ENCODE measurements at regions not wholly inside any gene's neighbourhood (a gene's known extent, or its start where the extent isn't known, plus 50 kb on each side); places are given as distances from the start of the nearest gene placed in this dataset.

DNA sequence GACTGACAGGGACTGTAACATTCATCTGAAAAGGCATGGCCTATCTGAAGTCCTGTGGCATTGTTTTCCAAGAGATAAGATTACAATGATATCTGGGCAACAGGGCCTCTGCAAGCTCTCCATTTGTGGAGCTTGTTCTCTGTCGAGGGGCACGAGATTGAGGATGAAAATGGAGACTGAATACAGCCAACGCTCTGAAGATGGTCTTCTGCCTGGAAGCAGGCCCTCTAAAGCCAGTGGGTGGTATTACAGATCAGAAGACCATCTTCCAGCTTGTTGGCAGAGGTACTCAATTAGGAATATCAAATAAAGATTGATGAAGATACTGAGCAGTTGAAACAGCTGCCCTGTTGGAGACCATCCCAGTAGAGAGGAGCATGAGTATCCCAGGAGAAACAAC, 288.2 kb downstream of the CENPW start:
- no peak overlapping the region for H3K4me3 ChIP-seq (ENCODE audit: low read length)
- no peaks in the 10 kb centered on the region for H3K36me3 ChIP-seq (ENCODE audit: control insufficient read depth, insufficient read depth, low read length)
- H3K27ac ChIP-seq (ENCODE audit: low read length), result no peak overlapping the region
- H3K27me3 ChIP-seq (ENCODE audit: control insufficient read depth, insufficient read depth, low read length), result no peaks in the 10 kb centered on the region
- H3K9me3 ChIP-seq (replicated peaks; ENCODE audit: control insufficient read depth, low read depth, low read length), result no peaks in the 10 kb centered on the region
- WGBS (ENCODE audit: insufficient coverage), result 92% methylated on average over 3 of the region's 3 CpGs
- H3K4me1 ChIP-seq (ENCODE audit: control insufficient read depth, insufficient read depth, low read length), result no peaks in the 10 kb centered on the region
- no peak for DNase-seq

DNA sequence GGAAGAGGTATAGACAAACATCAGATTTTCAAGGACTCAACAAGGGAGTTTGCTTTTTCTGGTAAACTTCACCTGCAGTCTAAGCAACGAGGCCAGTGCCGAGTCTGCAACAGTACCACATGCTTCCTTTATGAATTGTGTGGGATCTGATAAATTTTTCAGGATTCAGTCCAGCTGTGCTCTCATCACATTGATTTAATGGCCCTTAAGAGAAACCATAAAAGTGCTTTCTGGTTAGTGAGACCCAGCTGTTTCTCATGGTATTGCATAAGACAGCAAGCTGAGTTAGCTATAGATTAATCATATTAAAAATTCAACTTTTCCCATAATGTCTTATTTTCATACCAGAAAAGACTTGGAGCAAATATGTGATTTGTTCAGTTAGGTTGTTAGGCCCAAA, 291.4 kb downstream of the CENPW start:
- Histone ChIP-seq H3K4me1 (ENCODE audit: control insufficient read depth, insufficient read depth, low read length) (no peaks in the 10 kb centered on the region), H3K27ac (ENCODE audit: low read length) (peak overlapping the region; percentile 76), H3K36me3 (ENCODE audit: control insufficient read depth, insufficient read depth, low read length) (no peaks in the 10 kb centered on the region), H3K27me3 (ENCODE audit: control insufficient read depth, insufficient read depth, low read length) (no peaks in the 10 kb centered on the region), H3K9me3 (replicated peaks; ENCODE audit: control insufficient read depth, low read depth, low read length) (no peaks in the 10 kb centered on the region), H3K4me3 (ENCODE audit: low read length) (no peak overlapping the region)
- peak; percentile 94 for DNase-seq
- no CpG with 5 or more reads among the region's 2 CpGs for WGBS (ENCODE audit: insufficient coverage)

DNA sequence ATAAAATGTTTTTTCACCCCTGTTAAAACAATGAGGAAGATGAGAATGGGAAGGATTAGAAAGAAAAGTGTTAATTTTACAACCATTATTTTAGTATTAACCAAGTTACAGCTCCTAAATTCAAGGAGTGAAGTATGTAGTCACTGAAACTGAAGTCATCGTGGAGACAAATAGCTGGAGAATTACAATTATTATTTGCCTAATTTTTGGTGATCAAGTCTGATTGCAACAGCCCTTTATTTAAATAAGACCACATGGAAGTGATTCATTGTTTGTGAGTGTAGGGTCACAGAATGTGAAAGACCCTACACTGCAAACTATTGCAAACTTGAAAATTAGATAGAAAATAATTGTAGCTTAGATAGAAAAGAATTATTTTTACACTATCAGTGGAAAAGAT, 292.4 kb downstream of the CENPW start:
- Histone ChIP-seq H3K9me3 (replicated peaks; ENCODE audit: control insufficient read depth, low read depth, low read length) (no peaks in the 10 kb centered on the region), H3K4me1 (ENCODE audit: control insufficient read depth, insufficient read depth, low read length) (no peaks in the 10 kb centered on the region), H3K27ac (ENCODE audit: low read length) (peak overlapping the region; percentile 76), H3K36me3 (ENCODE audit: control insufficient read depth, insufficient read depth, low read length) (no peaks in the 10 kb centered on the region), H3K27me3 (ENCODE audit: control insufficient read depth, insufficient read depth, low read length) (no peaks in the 10 kb centered on the region), H3K4me3 (ENCODE audit: low read length) (no peak overlapping the region)
- DNase-seq, result no peak
- WGBS (ENCODE audit: insufficient coverage), result no CpG with 5 or more reads among the region's 1 CpG

DNA sequence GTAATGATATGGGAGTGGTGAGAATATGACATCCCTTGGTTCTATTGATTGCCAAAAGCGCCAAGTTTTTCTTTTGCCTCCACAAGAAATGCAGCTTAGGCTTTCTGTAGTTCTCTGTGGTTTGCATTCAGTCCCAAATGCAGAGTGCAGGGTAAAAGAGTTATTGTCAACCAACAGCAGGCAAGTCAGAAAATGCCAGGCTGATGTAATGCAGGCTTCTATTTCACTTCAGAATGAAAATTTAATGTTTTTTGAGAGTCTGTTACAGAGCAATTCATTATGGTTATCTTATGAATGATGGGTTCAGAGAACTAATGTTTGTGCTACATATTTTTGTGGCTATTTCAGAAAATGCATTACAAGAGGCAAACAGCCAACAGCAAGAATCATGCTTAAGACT, 293.5 kb downstream of the CENPW start:
- no peak for DNase-seq
- no peak overlapping the region for H3K27ac ChIP-seq (ENCODE audit: low read length)
- H3K27me3 ChIP-seq (ENCODE audit: control insufficient read depth, insufficient read depth, low read length), result no peaks in the 10 kb centered on the region
- no peak overlapping the region for H3K4me3 ChIP-seq (ENCODE audit: low read length)
- no peaks in the 10 kb centered on the region for H3K36me3 ChIP-seq (ENCODE audit: control insufficient read depth, insufficient read depth, low read length)
- 89% methylated on average over 1 of the region's 1 CpG for WGBS (ENCODE audit: insufficient coverage)
- no peaks in the 10 kb centered on the region for H3K4me1 ChIP-seq (ENCODE audit: control insufficient read depth, insufficient read depth, low read length)
- H3K9me3 ChIP-seq (replicated peaks; ENCODE audit: control insufficient read depth, low read depth, low read length), result no peaks in the 10 kb centered on the region

DNA sequence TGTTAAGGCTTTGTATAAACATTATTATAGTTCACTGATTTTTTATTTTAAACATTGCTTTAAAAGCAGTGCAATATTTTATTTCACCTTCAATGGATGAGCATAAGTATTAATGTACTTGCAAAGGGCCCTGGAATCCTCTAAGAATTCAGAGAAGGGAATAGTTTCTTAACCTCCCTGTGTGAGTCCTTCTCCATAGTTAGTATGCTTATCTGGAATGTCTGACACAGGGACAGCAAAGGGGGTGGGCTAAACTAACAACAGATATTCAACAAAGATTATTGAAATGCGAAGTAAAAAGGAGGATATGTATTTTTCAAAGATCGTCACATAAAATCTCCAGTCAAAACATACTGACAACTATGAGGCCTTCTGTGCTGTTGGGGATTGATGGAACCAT, 300.4 kb downstream of the CENPW start:
- no peaks in the 10 kb centered on the region for H3K9me3 ChIP-seq (replicated peaks; ENCODE audit: control insufficient read depth, low read depth, low read length)
- H3K4me1 ChIP-seq (ENCODE audit: control insufficient read depth, insufficient read depth, low read length), result no peaks in the 10 kb centered on the region
- H3K36me3 ChIP-seq (ENCODE audit: control insufficient read depth, insufficient read depth, low read length), result no peaks in the 10 kb centered on the region
- H3K27me3 ChIP-seq (ENCODE audit: control insufficient read depth, insufficient read depth, low read length), result no peaks in the 10 kb centered on the region
- no peak overlapping the region for H3K27ac ChIP-seq (ENCODE audit: low read length)
- no CpG with 5 or more reads among the region's 2 CpGs for WGBS (ENCODE audit: insufficient coverage)
- no peak overlapping the region for H3K4me3 ChIP-seq (ENCODE audit: low read length)
- no peak for DNase-seq

DNA sequence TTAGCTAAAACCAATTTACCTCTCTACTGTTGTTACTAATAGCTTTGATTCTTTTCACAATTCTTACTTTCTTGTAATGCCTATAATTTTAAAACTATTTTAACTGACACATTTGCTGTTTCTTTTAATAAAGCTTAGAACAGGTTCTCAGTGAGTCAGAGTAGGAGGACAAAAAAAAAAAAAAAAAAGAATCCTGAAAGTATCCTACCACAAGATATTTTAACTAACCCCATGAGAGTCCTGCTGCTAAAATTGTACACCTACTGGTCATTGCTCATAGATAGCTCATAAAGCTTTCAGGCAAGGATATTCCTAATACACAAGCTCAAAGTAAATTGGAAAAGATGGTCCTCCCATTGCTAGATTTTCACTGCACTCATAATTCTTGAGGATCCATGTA, 301.0 kb downstream of the CENPW start:
- Histone ChIP-seq H3K27ac (ENCODE audit: low read length) (no peak overlapping the region), H3K4me1 (ENCODE audit: control insufficient read depth, insufficient read depth, low read length) (no peaks in the 10 kb centered on the region), H3K9me3 (replicated peaks; ENCODE audit: control insufficient read depth, low read depth, low read length) (no peaks in the 10 kb centered on the region), H3K36me3 (ENCODE audit: control insufficient read depth, insufficient read depth, low read length) (no peaks in the 10 kb centered on the region), H3K4me3 (ENCODE audit: low read length) (no peak overlapping the region), H3K27me3 (ENCODE audit: control insufficient read depth, insufficient read depth, low read length) (no peaks in the 10 kb centered on the region)
- no peak for DNase-seq

DNA sequence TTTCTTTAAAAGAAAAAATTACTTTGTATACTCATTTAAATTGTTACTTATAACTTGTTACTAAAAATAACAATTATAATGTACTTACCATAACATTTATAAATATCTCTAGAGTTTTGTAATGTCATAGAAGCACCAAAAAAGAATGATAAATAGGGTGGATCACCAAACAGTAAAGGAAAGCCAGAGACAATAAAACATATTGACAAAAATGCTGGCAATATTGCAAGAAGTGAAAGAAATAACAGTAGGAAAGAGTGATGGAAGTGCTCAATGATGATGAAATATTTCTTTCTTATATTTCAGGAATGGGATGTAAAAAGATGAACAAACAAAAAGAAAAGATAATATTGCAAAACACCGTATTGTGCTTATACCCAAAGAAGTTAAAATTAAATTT, 301.7 kb downstream of the CENPW start:
- H3K4me3 ChIP-seq (ENCODE audit: low read length), result no peak overlapping the region
- H3K27ac ChIP-seq (ENCODE audit: low read length), result no peak overlapping the region
- H3K27me3 ChIP-seq (ENCODE audit: control insufficient read depth, insufficient read depth, low read length), result no peaks in the 10 kb centered on the region
- no peaks in the 10 kb centered on the region for H3K9me3 ChIP-seq (replicated peaks; ENCODE audit: control insufficient read depth, low read depth, low read length)
- DNase-seq, result peak; percentile 65
- WGBS (ENCODE audit: insufficient coverage), result no CpG with 5 or more reads among the region's 1 CpG
- H3K4me1 ChIP-seq (ENCODE audit: control insufficient read depth, insufficient read depth, low read length), result no peaks in the 10 kb centered on the region
- no peaks in the 10 kb centered on the region for H3K36me3 ChIP-seq (ENCODE audit: control insufficient read depth, insufficient read depth, low read length)

DNA sequence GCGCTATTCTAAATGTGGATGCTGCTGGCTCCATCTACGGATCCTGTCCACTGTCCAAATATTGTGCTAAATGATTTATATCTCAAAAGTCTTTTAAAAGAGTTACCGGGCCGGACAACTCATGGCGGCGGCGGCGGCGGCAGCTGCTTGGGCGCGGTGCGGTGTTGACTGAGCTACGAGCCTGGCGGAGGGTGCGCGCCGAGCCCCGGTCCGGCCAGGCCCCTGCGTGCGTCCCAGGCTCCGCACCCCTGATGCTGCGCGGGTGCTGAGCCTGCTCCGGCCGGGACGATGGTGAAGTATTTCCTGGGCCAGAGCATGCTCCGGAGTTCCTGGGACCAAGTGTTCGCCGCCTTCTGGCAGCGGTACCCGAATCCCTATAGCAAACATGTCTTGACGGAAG, 303.4 kb downstream of the CENPW start:
- Histone ChIP-seq H3K27ac (ENCODE audit: low read length) (no peak overlapping the region), H3K4me3 (ENCODE audit: low read length) (no peak overlapping the region), H3K36me3 (ENCODE audit: control insufficient read depth, insufficient read depth, low read length) (no peaks in the 10 kb centered on the region), H3K27me3 (ENCODE audit: control insufficient read depth, insufficient read depth, low read length) (no peaks in the 10 kb centered on the region), H3K9me3 (replicated peaks; ENCODE audit: control insufficient read depth, low read depth, low read length) (no peaks in the 10 kb centered on the region), H3K4me1 (ENCODE audit: control insufficient read depth, insufficient read depth, low read length) (no peaks in the 10 kb centered on the region)
- WGBS (ENCODE audit: insufficient coverage), result 90% methylated on average over 25 of the region's 33 CpGs
- no peak for DNase-seq

DNA sequence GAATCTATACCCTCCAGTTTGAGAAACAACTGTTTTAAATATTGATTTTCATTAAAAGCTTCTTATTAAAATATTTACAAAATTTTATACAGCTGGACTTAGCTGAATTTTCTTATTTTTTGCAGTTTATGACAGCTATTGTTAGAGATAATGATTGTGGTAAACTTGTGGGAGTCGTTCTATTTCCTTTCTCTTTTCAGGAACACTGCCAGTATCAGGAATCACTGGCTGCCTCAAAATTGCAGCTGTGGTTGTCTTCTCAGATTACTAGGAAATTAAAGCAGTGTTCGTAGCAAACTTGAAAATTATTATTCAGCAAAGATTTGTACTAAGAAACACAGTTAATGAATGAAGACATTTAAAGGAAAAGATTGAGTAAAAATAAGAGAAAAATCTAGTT, 311.0 kb downstream of the CENPW start:
- Histone ChIP-seq H3K27me3 (ENCODE audit: control insufficient read depth, insufficient read depth, low read length) (no peaks in the 10 kb centered on the region), H3K27ac (ENCODE audit: low read length) (peak overlapping the region; percentile 53), H3K4me3 (ENCODE audit: low read length) (no peak overlapping the region), H3K36me3 (ENCODE audit: control insufficient read depth, insufficient read depth, low read length) (no peaks in the 10 kb centered on the region), H3K9me3 (replicated peaks; ENCODE audit: control insufficient read depth, low read depth, low read length) (peaks cover 6% of the 10 kb centered on the region), H3K4me1 (ENCODE audit: control insufficient read depth, insufficient read depth, low read length) (no peaks in the 10 kb centered on the region)
- WGBS (ENCODE audit: insufficient coverage), result 0% methylated on average over 1 of the region's 2 CpGs
- DNase-seq, result peak; percentile 88

DNA sequence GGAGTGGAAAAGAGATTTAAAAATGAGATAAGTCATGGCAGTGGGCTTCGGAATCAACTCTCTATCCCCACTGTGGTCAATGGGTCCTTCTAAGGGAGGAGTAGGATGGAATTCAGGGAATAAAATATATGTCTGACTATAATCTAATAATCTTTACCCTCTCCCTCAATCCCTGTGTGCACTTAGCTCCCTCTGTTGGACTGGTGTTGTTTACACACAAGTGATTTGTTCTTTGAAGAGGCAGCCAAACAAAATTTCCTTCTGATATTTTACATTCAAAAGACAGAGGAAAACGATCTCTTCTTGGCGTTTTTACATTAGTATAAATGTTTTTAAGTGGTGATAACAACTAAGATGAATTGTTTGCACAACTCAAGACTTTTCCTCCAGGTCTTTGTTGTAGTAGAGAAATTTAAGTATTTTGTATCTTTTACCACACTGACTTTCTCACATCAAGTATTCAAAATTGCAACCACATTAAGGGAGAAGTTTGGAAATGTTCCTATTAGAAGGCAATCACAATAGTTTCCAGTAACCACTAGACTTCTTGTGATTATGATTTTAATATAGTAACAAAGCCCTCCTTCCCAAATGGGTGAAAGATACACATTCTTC, 317.8 kb downstream of the CENPW start:
- no peaks in the 10 kb centered on the region for H3K36me3 ChIP-seq (ENCODE audit: control insufficient read depth, insufficient read depth, low read length)
- H3K9me3 ChIP-seq (replicated peaks; ENCODE audit: control insufficient read depth, low read depth, low read length), result peaks cover 6% of the 10 kb centered on the region
- DNase-seq, result no peak
- H3K27ac ChIP-seq (ENCODE audit: low read length), result no peak overlapping the region
- H3K4me1 ChIP-seq (ENCODE audit: control insufficient read depth, insufficient read depth, low read length), result no peaks in the 10 kb centered on the region
- no peak overlapping the region for H3K4me3 ChIP-seq (ENCODE audit: low read length)
- WGBS (ENCODE audit: insufficient coverage), result no CpG with 5 or more reads among the region's 3 CpGs
- no peaks in the 10 kb centered on the region for H3K27me3 ChIP-seq (ENCODE audit: control insufficient read depth, insufficient read depth, low read length)

DNA sequence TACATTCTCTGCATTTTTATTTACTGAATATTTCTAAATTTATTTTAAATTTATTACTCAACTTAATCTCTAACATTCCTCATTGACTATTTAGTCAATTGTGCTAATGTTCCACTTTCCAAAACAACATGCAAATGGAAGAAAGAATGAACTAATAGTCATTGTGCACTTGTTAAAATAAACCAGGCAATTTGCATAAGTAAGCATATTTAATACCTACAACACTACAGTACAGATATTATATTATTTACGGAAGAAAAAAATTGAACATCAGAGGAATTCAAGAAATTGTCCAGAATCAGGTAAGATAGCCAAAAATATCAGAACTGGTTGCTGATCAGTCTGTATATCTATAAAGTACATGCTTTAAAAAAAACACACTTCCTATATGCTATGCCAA, 320.5 kb downstream of the CENPW start:
- Histone ChIP-seq H3K9me3 (replicated peaks; ENCODE audit: control insufficient read depth, low read depth, low read length) (no peaks in the 10 kb centered on the region), H3K27ac (ENCODE audit: low read length) (no peak overlapping the region), H3K36me3 (ENCODE audit: control insufficient read depth, insufficient read depth, low read length) (no peaks in the 10 kb centered on the region), H3K4me3 (ENCODE audit: low read length) (no peak overlapping the region), H3K4me1 (ENCODE audit: control insufficient read depth, insufficient read depth, low read length) (no peaks in the 10 kb centered on the region), H3K27me3 (ENCODE audit: control insufficient read depth, insufficient read depth, low read length) (no peaks in the 10 kb centered on the region)
- WGBS (ENCODE audit: insufficient coverage), result no CpG with 5 or more reads among the region's 1 CpG
- DNase-seq, result no peak

Measured in muscle of leg (tissue), 3 donors.